ENCODE measurements at regions not wholly inside any gene's neighbourhood (a gene's known extent, or its start where the extent isn't known, plus 50 kb on each side); places are given as distances from the start of the nearest gene placed in this dataset.

GRCh38 chr7:25726170-25726780 lies 425.7 kb upstream of the NFE2L3 start:
- H3K27ac ChIP-seq = peak overlapping the region; percentile 68
- no peaks in the 10 kb centered on the region for H3K36me3 ChIP-seq
- no peaks in the 10 kb centered on the region for H3K9me3 ChIP-seq (ENCODE audit: severe bottlenecking)
- H3K27me3 ChIP-seq (ENCODE audit: insufficient read depth, low read depth, severe bottlenecking) = no peaks in the 10 kb centered on the region
- peak; percentile 61 for DNase-seq
- no peak overlapping the region for H3K4me3 ChIP-seq (ENCODE audit: low read depth, low read length)
- no peak for TF ChIP-seq CTCF (IDR thresholded peaks at IDR 0.05; ENCODE audit: low read depth, low read length)

- no peak for TF ChIP-seq CTCF (IDR thresholded peaks at IDR 0.05; ENCODE audit: low read depth, low read length)
- H3K9me3 ChIP-seq (ENCODE audit: severe bottlenecking) = no peaks in the 10 kb centered on the region
- H3K27ac ChIP-seq = peak overlapping the region; percentile 68
- H3K4me3 ChIP-seq (ENCODE audit: low read depth, low read length) = no peak overlapping the region
- H3K36me3 ChIP-seq = no peaks in the 10 kb centered on the region
- H3K27me3 ChIP-seq (ENCODE audit: insufficient read depth, low read depth, severe bottlenecking) = no peaks in the 10 kb centered on the region
- DNase-seq = peak; percentile 37
Measured at GRCh38 chr7:25726781-25727311, 425.2 kb upstream of the NFE2L3 start.

- Histone ChIP-seq H3K4me3 (ENCODE audit: low read depth, low read length) (no peak overlapping the region), H3K27ac (no peak overlapping the region), H3K9me3 (ENCODE audit: severe bottlenecking) (no peaks in the 10 kb centered on the region), H3K27me3 (ENCODE audit: insufficient read depth, low read depth, severe bottlenecking) (no peaks in the 10 kb centered on the region), H3K36me3 (no peaks in the 10 kb centered on the region)
- no peak for DNase-seq
- no peak for TF ChIP-seq CTCF (IDR thresholded peaks at IDR 0.05; ENCODE audit: low read depth, low read length)
Measured at GRCh38 chr7:25727446-25727845, 424.6 kb upstream of the NFE2L3 start.

GRCh38 chr7:25727876-25728275 lies 424.1 kb upstream of the NFE2L3 start:
- TF ChIP-seq CTCF (IDR thresholded peaks at IDR 0.05; ENCODE audit: low read depth, low read length) = no peak
- H3K27ac ChIP-seq = no peak overlapping the region
- H3K27me3 ChIP-seq (ENCODE audit: insufficient read depth, low read depth, severe bottlenecking) = no peaks in the 10 kb centered on the region
- no peak overlapping the region for H3K4me3 ChIP-seq (ENCODE audit: low read depth, low read length)
- no peak for DNase-seq
- H3K9me3 ChIP-seq (ENCODE audit: severe bottlenecking) = no peaks in the 10 kb centered on the region
- H3K36me3 ChIP-seq = no peaks in the 10 kb centered on the region

GRCh38 chr7:25731068-25731845 lies 420.7 kb upstream of the NFE2L3 start:
- no peak for DNase-seq
- Histone ChIP-seq H3K9me3 (ENCODE audit: severe bottlenecking) (no peaks in the 10 kb centered on the region), H3K4me3 (ENCODE audit: low read depth, low read length) (no peak overlapping the region), H3K27ac (no peak overlapping the region), H3K36me3 (no peaks in the 10 kb centered on the region), H3K27me3 (ENCODE audit: insufficient read depth, low read depth, severe bottlenecking) (no peaks in the 10 kb centered on the region)
- no peak for TF ChIP-seq CTCF (IDR thresholded peaks at IDR 0.05; ENCODE audit: low read depth, low read length)

All from WERI-Rb-1 (cell line).